OCI-LY7 (cell line): ENCODE measurements at regions not wholly inside any gene's neighbourhood (a gene's known extent, or its start where the extent isn't known, plus 50 kb on each side); places are given as distances from the start of the nearest gene placed in this dataset.

Source experiments
- CTCF ChIP-seq: fragments of 200-600 bp; sonication (generic); conservative IDR thresholded peaks from 2 replicates; pipeline ENCODE4 v1.5.1; 2014; ENCODE audit warnings: mild to moderate bottlenecking, antibody characterized with exemption, low read length, moderate library complexity, mixed read lengths
- EZH2phosphoT487 ChIP-seq: fragments of 200-600 bp; sonication (generic); IDR thresholded peaks from 2 replicates; pipeline ENCODE4 v1.6.1; 2018; ENCODE audit warnings: low read depth, borderline replicate concordance, mild to moderate bottlenecking, mixed run types, antibody characterized with exemption, low read length, moderate library complexity, mixed read lengths

DNA sequence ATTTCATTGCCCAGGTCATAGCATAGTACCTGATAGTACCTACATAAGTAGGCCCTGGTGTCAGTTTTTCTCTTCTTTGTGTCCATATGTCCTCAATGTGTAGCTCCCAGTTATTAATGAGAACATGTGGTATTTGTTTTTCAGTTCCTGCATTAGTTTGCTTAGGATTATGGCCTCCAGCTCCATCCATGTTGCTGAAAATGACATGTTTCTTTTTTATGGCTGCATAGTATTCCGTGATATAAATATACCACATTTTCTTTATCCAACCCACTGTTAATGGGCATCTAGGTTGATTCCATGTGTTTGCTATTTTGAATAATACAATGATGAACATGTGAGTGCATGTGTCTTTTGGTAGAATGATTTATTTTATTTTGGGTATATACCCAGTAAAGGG is 641.6 kb downstream of the RFPL4B start:
- TF ChIP-seq CTCF (no peak), EZH2phosphoT487 (no peak)
